GM10248 (cell line): ENCODE measurements at regions not wholly inside any gene's neighbourhood (a gene's known extent, or its start where the extent isn't known, plus 50 kb on each side); places are given as distances from the start of the nearest gene placed in this dataset.

ENCODE experiments used
- CTCF ChIA-PET: fragments of 300-600 bp; sonication (Branson Sonifier 250); formaldehyde crosslinking; extraction: SDS; loops from one replicate; lab custom pipeline; 2021; ENCODE audit warnings: antibody characterized with exemption; lab: Yijun Ruan, JAX
- POLR2A ChIA-PET: fragments of 350-650 bp; sonication (Branson Sonifier 250); formaldehyde crosslinking; extraction: SDS; loops from one replicate; lab custom pipeline; 2020; ENCODE audit warnings: antibody characterized with exemption; lab: Yijun Ruan, JAX
- DNase-seq: peaks from one replicate; pipeline ENCODE4 v3.0.0; 2012; ENCODE audit errors: extremely low spot score
- CTCF ChIP-seq: IDR thresholded peaks from 2 replicates; pipeline ENCODE4 v1.5.1; 2012; ENCODE audit warnings: mild to moderate bottlenecking, low read depth; ENCODE audit errors: extremely low read depth, missing control alignments, control extremely low read depth

GRCh38 chr2:12335131-12335530 is 381.6 kb upstream of the TRIB2 start:
- no peak for TF ChIP-seq CTCF
- DNase-seq = no peak
- CTCF ChIA-PET = interaction anchor here (1.2 to 1.7 kb wide), 2 partner anchors 9 to 16 kb away, joined by 3 to 4 read pairs; no protein-coding TSS in a partner anchor
- POLR2A ChIA-PET = no interaction called here

GRCh38 chr2:12335995-12336394 is 380.7 kb upstream of the TRIB2 start:
- ChIA-PET CTCF (no interaction called here), POLR2A (no interaction called here)
- no peak for DNase-seq
- TF ChIP-seq CTCF = no peak

- CTCF ChIA-PET = interaction anchor here (1.8 to 1.9 kb wide), 3 partner anchors 8 to 11 kb away, joined by 5 to 7 read pairs (median 6); no protein-coding TSS in a partner anchor
- no peak for DNase-seq
- POLR2A ChIA-PET = no interaction called here
- no peak for TF ChIP-seq CTCF
These were observed 377.6 kb upstream of the TRIB2 start for GRCh38 chr2:12338946-12339697.

- POLR2A ChIA-PET = no interaction called here
- no peak for DNase-seq
- no peak for TF ChIP-seq CTCF
- CTCF ChIA-PET = interaction anchor here (1.8 to 1.9 kb wide), 2 partner anchors 9 to 10 kb away, joined by 5 to 6 read pairs; no protein-coding TSS in a partner anchor
These were observed 376.6 kb upstream of the TRIB2 start for GRCh38 chr2:12340164-12340563.

GRCh38 chr2:12341215-12341614 is 375.5 kb upstream of the TRIB2 start:
- POLR2A ChIA-PET = no interaction called here
- no peak for DNase-seq
- CTCF ChIA-PET = interaction anchor here (1.9 kb wide), 1 partner anchor 8 kb away, joined by 6 read pairs; no protein-coding TSS in a partner anchor
- no peak for TF ChIP-seq CTCF

GRCh38 chr2:12341920-12342319 is 374.8 kb upstream of the TRIB2 start:
- CTCF ChIA-PET = no interaction called here
- no peak for TF ChIP-seq CTCF

More at GRCh38 chr2:12341920-12342319, 374.8 kb upstream of the TRIB2 start:
- no peak for DNase-seq
- POLR2A ChIA-PET = no interaction called here
